ENCODE measurements at regions not wholly inside any gene's neighbourhood (a gene's known extent, or its start where the extent isn't known, plus 50 kb on each side); places are given as distances from the start of the nearest gene placed in this dataset.

DNA sequence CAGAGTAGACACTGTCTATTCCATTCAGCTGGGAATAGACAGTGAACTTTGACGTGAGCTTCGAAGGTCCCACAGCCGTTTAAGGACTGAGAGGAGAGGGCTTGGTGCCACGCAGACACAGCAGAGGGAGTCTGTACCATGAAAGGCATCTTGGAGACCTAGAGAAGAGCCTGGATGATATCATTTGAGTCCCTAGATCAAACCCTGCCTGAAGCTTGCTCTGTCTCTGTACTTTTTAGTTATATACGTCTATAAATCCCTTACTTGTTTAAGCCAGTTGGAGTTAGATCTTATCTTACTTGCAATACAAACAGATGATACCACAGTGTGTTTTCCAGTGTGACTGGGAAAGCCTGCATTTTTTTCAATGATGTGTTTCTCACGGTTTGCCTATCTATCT, 128.9 kb upstream of the RTL1 start:
- no peaks in the 10 kb centered on the region for H3K27me3 ChIP-seq (replicated peaks; ENCODE audit: control insufficient read depth, insufficient read depth, low read length)

DNA sequence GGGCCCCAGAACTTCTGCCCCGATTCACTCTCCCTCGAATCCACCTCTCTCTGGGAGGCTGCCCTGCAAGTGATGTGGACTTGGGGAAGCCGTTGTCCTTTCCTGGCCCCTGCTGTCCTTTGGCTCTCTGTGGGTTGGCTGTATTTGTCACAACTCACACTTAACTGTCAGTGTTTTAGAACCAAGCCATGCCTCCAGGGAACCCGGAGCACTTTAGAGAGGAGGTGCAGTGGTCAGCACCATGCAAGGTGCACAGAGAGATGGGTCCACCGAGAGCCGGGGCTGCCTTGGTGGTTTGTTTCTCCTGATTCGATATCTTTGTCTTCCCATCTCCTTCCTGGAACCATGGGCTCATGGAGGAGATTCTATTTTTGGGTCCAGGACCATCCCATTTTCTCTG, 129.5 kb upstream of the RTL1 start:
- TF ChIP-seq, protein P1, sequence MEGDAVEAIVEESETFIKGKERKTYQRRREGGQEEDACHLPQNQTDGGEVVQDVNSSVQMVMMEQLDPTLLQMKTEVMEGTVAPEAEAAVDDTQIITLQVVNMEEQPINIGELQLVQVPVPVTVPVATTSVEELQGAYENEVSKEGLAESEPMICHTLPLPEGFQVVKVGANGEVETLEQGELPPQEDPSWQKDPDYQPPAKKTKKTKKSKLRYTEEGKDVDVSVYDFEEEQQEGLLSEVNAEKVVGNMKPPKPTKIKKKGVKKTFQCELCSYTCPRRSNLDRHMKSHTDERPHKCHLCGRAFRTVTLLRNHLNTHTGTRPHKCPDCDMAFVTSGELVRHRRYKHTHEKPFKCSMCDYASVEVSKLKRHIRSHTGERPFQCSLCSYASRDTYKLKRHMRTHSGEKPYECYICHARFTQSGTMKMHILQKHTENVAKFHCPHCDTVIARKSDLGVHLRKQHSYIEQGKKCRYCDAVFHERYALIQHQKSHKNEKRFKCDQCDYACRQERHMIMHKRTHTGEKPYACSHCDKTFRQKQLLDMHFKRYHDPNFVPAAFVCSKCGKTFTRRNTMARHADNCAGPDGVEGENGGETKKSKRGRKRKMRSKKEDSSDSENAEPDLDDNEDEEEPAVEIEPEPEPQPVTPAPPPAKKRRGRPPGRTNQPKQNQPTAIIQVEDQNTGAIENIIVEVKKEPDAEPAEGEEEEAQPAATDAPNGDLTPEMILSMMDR (IDR thresholded peaks at IDR 0.05; ENCODE audit: insufficient read depth, low read length, poor library complexity, severe bottlenecking) = no peak
- Histone ChIP-seq H3K4me3 (replicated peaks; ENCODE audit: low read depth, low read length) (no peak overlapping the region), H3K27me3 (replicated peaks; ENCODE audit: control insufficient read depth, insufficient read depth, low read length) (no peaks in the 10 kb centered on the region), H3K36me3 (ENCODE audit: control insufficient read depth, insufficient read depth, low read length) (no peaks in the 10 kb centered on the region)
- DNase-seq (ENCODE audit: extremely low read depth, insufficient read length) = no peak

More for the DNA sequence above, 128.9 kb upstream of the RTL1 start:
- Histone ChIP-seq H3K36me3 (ENCODE audit: control insufficient read depth, insufficient read depth, low read length) (no peaks in the 10 kb centered on the region), H3K4me3 (replicated peaks; ENCODE audit: low read depth, low read length) (no peak overlapping the region)
- TF ChIP-seq, protein P1 (IDR thresholded peaks at IDR 0.05; ENCODE audit: insufficient read depth, low read length, poor library complexity, severe bottlenecking) = no peak
- no peak for DNase-seq (ENCODE audit: extremely low read depth, insufficient read length)

DNA sequence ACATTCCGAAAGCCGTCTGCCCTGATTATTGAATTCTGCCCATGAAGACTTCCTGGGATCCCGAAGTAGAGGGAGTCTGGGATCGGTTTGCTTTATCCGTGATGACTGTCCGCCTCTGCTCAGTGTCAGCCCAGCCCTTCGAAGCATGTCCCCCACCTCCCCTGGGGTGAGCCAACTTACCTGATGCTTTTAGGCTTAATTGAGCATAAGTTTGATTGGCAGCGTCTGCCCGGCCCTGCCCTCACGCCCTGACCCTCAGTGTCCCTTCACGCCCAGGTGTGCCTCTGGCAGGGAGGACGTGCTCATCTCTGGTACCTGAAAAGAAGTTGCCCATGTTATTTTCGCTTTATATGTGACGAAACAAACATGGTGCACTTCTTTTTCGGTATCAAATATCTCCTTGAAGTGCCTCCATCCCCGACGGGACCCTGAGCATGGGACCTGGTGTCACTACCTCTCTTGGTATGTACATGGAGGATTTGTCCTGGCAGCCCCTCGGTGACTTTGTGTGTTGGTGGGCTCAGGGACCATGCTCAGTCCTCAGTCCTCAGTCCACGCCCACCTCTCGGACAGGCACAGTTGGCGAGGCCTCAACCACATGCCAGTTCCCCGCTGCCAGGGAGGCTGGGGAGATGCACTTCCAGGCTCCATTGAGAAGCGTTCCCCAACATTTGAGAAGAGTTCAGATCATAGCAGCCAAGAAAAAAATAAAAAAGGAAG, 130.1 kb upstream of the RTL1 start:
- DNase-seq (ENCODE audit: extremely low read depth, insufficient read length) = no peak
- TF ChIP-seq, protein P1 (IDR thresholded peaks at IDR 0.05; ENCODE audit: insufficient read depth, low read length, poor library complexity, severe bottlenecking) = no peak
- no peaks in the 10 kb centered on the region for H3K36me3 ChIP-seq (ENCODE audit: control insufficient read depth, insufficient read depth, low read length)
- H3K27me3 ChIP-seq (replicated peaks; ENCODE audit: control insufficient read depth, insufficient read depth, low read length) = no peaks in the 10 kb centered on the region
- H3K4me3 ChIP-seq (replicated peaks; ENCODE audit: low read depth, low read length) = no peak overlapping the region

DNA sequence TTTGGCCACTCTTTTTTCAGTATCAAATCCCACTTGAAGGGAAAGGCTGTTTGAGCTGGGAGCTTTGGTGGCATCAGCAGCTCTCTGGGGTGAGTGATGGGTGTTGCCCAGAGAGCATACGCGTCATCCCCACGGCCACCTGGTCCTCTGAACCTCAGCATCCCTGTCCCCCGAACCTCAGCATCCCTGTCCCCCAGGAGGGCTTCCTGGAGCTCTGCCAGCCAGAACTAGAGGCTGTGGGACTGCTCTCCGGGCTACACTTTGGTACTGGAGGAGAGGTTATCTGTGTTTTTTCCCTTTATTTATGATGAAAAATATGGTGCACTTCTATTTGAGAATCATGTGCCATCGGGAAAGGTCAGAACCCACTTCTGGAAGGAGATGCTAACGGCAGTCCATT, 131.5 kb upstream of the RTL1 start:
- TF ChIP-seq, protein P1 (IDR thresholded peaks at IDR 0.05; ENCODE audit: insufficient read depth, low read length, poor library complexity, severe bottlenecking) = no peak
- Histone ChIP-seq H3K36me3 (ENCODE audit: control insufficient read depth, insufficient read depth, low read length) (no peaks in the 10 kb centered on the region), H3K4me3 (replicated peaks; ENCODE audit: low read depth, low read length) (no peak overlapping the region), H3K27me3 (replicated peaks; ENCODE audit: control insufficient read depth, insufficient read depth, low read length) (no peaks in the 10 kb centered on the region)
- no peak for DNase-seq (ENCODE audit: extremely low read depth, insufficient read length)

DNA sequence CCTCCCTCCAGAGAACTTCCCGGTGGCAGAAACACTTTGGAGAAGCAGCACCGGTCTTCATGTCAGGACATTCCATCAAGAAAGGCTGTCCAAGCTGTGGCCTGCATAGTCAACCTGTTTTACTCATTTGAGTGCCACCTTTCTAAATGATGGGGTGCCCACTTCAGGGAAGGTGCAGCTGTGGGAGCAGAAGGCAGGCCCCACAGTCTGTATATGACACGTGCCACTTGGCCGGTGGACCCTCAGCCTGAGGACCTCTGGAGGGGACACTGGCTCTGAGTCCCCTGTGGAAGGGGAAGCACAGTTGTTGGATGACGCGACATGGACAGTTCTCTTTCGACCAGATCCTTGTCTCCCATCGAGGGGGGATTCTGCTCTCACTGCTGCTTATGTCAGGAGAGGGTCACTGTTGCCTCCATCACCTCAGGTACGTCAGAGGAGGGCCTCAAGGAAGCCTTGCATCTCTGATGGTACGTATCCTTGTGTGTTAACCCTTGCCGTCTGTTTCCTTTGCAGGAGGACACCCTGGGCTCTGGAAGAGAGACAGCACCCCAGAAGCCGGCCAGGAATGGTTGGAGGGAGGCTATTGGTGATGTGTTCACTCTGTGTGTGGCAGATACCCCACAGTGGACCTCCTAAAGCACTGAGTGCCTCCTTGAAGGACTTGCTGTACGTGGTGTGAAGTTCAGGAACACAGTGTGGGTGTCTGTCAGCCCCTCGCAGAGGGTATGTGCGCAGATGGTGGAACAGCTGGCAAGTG, 132.1 kb upstream of the RTL1 start:
- H3K36me3 ChIP-seq (ENCODE audit: control insufficient read depth, insufficient read depth, low read length) = no peaks in the 10 kb centered on the region
- DNase-seq (ENCODE audit: extremely low read depth, insufficient read length) = no peak
- no peaks in the 10 kb centered on the region for H3K27me3 ChIP-seq (replicated peaks; ENCODE audit: control insufficient read depth, insufficient read depth, low read length)
- TF ChIP-seq, protein P1 (IDR thresholded peaks at IDR 0.05; ENCODE audit: insufficient read depth, low read length, poor library complexity, severe bottlenecking) = no peak
- H3K4me3 ChIP-seq (replicated peaks; ENCODE audit: low read depth, low read length) = no peak overlapping the region
